Activated T-helper 2 cell treated with anti-CD3 and anti-CD28 coated beads, Interferon-gamma antibody, Interleukin-2, Interleukin-4, amounts not matched to agents 10 μg/mL and 5 μg/mL and 100 μg/mL, durations not matched to agents 14 hours and 24 hours and 36 hours (primary cell): ENCODE measurements at regions not wholly inside any gene's neighbourhood (a gene's known extent, or its start where the extent isn't known, plus 50 kb on each side); places are given as distances from the start of the nearest gene placed in this dataset.

Experiments used
- DNase-seq: peaks from one replicate; pipeline ENCODE4 v3.0.0; 2021; ENCODE audit warnings: low spot score
- H3K27ac Mint-ChIP-seq: one replicate; pipeline ENCODE4 v1.8.0; 2021; ENCODE audit warnings: mixed read lengths
- H3K27me3 Mint-ChIP-seq: one replicate; pipeline ENCODE4 v1.8.0; 2021; ENCODE audit warnings: low read depth, mixed read lengths
- H3K36me3 Mint-ChIP-seq: one replicate; pipeline ENCODE4 v1.8.0; 2021; ENCODE audit warnings: low read depth, mixed read lengths
- H3K4me1 Mint-ChIP-seq: one replicate; pipeline ENCODE4 v1.8.0; 2021; ENCODE audit warnings: low read depth, mixed read lengths
- H3K4me3 Mint-ChIP-seq: one replicate; pipeline ENCODE4 v1.8.0; 2021; ENCODE audit warnings: low read depth, mild to moderate bottlenecking, moderate library complexity, mixed read lengths
- H3K9me3 Mint-ChIP-seq: one replicate; pipeline ENCODE4 v1.8.0; 2021; ENCODE audit warnings: mixed read lengths
- intact Hi-C: fragments of 100-400 bp; cut with micrococcal nuclease; formaldehyde crosslinking; loops from one replicate; pipeline ENCODE4 v1.15.1; 2023

DNA sequence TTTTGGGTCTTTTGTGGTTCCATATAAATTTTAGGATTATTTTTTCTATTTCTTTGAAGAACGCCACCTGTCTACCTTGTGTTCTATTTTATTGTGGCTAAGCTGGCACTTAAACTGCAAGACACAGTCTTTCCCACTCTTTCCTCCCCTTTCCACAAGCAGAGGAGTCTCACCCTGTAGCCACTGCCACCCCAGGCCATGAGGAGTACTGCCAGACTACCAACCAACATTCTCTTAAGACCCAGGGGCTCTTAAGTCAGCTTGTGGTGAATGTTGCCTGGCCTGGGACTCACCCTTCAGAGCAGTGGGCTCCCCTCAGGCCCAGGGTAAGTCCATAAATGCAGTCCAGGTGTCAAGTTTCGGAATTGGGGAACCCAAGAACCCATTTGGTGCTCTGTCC, 58.0 kb upstream of the FMR1 start:
- no peaks in the 10 kb centered on the region for H3K27me3 Mint-ChIP-seq
- no peaks in the 10 kb centered on the region for H3K4me1 Mint-ChIP-seq
- no peaks in the 10 kb centered on the region for H3K36me3 Mint-ChIP-seq
- H3K9me3 Mint-ChIP-seq: no peaks in the 10 kb centered on the region
- no peak overlapping the region for H3K27ac Mint-ChIP-seq
- intact Hi-C loops: no loop called here
- no peak overlapping the region for H3K4me3 Mint-ChIP-seq
- no peak for DNase-seq

DNA sequence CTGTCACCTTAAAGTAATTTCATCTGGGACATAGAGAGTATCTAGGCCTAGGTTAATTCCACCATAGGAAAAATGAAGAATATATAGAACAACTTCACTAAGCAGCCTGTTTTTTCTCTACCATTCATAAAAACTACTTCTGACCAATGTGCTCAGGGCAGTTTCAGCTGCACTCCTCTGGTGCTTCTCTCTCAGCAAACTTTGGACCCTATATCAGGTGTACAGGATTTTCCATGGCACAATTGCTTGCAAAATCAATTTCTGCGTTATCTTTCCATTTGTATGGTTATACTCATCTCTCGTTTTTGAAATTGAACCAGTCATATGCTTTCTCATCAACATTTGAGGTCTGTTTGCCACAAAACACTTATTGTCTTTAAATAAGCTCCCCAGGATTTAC, 52.1 kb upstream of the FMR1 start:
- no peak overlapping the region for H3K27ac Mint-ChIP-seq
- H3K9me3 Mint-ChIP-seq: no peaks in the 10 kb centered on the region

More for the DNA sequence above, 52.1 kb upstream of the FMR1 start:
- Mint-ChIP-seq H3K4me3 (no peak overlapping the region), H3K36me3 (no peaks in the 10 kb centered on the region), H3K27me3 (no peaks in the 10 kb centered on the region), H3K4me1 (no peaks in the 10 kb centered on the region)
- intact Hi-C loops: no loop called here
- no peak for DNase-seq
